ENCODE measurements at regions not wholly inside any gene's neighbourhood (a gene's known extent, or its start where the extent isn't known, plus 50 kb on each side); places are given as distances from the start of the nearest gene placed in this dataset.
"Not testable (repeated sequence)": the region's sequence is repeated elsewhere in the genome, so short reads cannot be mapped to it uniquely, and the experiment has no call there.

- no peak overlapping the region for H3K27ac ChIP-seq
- TF ChIP-seq CTCF (IDR thresholded peaks at IDR 0.05) (no peak), POLR2A (IDR thresholded peaks at IDR 0.05) (no peak)
- H3K36me3 ChIP-seq (replicated peaks in 1 of 2): no peaks in the 10 kb centered on the region
- DNase-seq: no peak
- no peak overlapping the region for H3K4me3 ChIP-seq
- no peaks in the 10 kb centered on the region for H3K9me3 ChIP-seq (replicated peaks in 1 of 3)
- intact Hi-C loops (cut with DNase I): no loop called here
- WGBS, 4 donors: 0 to 47% (median 19%) methylated on average over 1 of the region's 1 CpG
- no peaks in the 10 kb centered on the region for H3K27me3 ChIP-seq
- no peaks in the 10 kb centered on the region for H3K4me1 ChIP-seq (replicated peaks in 1 of 2)
Measured at GRCh38 chr15:96972201-96972600, 641.7 kb downstream of the NR2F2 start.

DNA sequence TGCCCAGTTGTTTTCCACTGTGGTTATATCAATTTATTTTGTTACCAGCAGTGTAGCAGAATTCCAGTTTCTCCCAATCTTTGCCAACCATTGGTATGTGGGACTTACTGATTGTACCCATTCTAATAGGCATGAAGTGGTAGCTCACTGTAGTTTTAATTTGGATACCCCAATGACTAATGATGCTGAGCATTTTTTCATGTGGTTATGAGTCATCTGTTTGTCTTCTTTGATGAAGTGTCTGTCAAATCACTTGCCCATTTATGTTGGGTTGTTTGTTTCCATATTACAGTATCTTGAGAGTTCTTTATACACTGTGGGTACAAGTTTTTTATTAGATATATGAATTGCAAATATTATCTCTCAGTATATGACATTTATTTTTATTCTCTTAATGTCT lies 644.3 kb downstream of the NR2F2 start:
- TF ChIP-seq POLR2A (IDR thresholded peaks at IDR 0.05) (no peak), CTCF (IDR thresholded peaks at IDR 0.05) (no peak)
- H3K27me3 ChIP-seq: no peaks in the 10 kb centered on the region
- no peaks in the 10 kb centered on the region for H3K4me1 ChIP-seq (replicated peaks in 1 of 2)
- H3K27ac ChIP-seq: no peak overlapping the region
- H3K36me3 ChIP-seq (replicated peaks in 1 of 2): no peaks in the 10 kb centered on the region
- no peaks in the 10 kb centered on the region for H3K9me3 ChIP-seq (replicated peaks in 1 of 3)
- intact Hi-C loops (cut with DNase I): no loop called here
- H3K4me3 ChIP-seq: no peak overlapping the region
- no peak for DNase-seq

DNA sequence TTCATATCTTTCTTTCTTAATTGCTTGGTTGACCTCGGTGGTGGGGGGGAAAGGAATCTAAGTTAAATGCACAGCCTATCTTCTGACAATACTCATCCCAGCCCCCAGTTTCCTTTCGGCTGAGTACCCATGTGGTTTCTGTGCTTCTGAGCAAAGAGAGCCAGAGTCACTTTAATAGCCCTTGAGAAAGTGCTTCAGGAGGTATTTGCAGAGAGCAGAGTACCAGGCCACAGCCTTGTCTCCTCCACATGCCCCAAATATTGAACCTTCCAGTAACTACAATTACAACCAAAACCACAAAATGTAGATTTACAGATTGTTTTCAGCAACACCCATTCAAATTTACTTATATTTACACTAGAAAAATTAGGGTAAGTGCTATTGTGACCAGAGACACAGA lies 647.4 kb downstream of the NR2F2 start:
- intact Hi-C loops (cut with DNase I): no loop called here
- TF ChIP-seq POLR2A (IDR thresholded peaks at IDR 0.05) (no peak), CTCF (IDR thresholded peaks at IDR 0.05) (no peak)
- Histone ChIP-seq H3K4me3 (no peak overlapping the region), H3K9me3 (replicated peaks in 1 of 3) (no peaks in the 10 kb centered on the region), H3K27me3 (no peaks in the 10 kb centered on the region), H3K27ac (no peak overlapping the region), H3K4me1 (replicated peaks in 1 of 2) (no peaks in the 10 kb centered on the region), H3K36me3 (replicated peaks in 1 of 2) (no peaks in the 10 kb centered on the region)
- 54 to 63% (median 59%) methylated on average over 2 of the region's 2 CpGs for WGBS, 4 donors
- DNase-seq: no peak

GRCh38 chr15:96978937-96979473 lies 648.5 kb downstream of the NR2F2 start:
- no peaks in the 10 kb centered on the region for H3K9me3 ChIP-seq (replicated peaks in 1 of 3)
- 41 to 61% (median 46%) methylated on average over 5 of the region's 5 CpGs for WGBS, 4 donors
- no peak for DNase-seq
- H3K36me3 ChIP-seq (replicated peaks in 1 of 2): no peaks in the 10 kb centered on the region
- H3K4me1 ChIP-seq (replicated peaks in 1 of 2): no peaks in the 10 kb centered on the region
- TF ChIP-seq POLR2A (IDR thresholded peaks at IDR 0.05) (no peak), CTCF (IDR thresholded peaks at IDR 0.05) (no peak)
- H3K4me3 ChIP-seq: no peak overlapping the region
- no peak overlapping the region for H3K27ac ChIP-seq
- H3K27me3 ChIP-seq: no peaks in the 10 kb centered on the region
- intact Hi-C loops (cut with DNase I): no loop called here

DNA sequence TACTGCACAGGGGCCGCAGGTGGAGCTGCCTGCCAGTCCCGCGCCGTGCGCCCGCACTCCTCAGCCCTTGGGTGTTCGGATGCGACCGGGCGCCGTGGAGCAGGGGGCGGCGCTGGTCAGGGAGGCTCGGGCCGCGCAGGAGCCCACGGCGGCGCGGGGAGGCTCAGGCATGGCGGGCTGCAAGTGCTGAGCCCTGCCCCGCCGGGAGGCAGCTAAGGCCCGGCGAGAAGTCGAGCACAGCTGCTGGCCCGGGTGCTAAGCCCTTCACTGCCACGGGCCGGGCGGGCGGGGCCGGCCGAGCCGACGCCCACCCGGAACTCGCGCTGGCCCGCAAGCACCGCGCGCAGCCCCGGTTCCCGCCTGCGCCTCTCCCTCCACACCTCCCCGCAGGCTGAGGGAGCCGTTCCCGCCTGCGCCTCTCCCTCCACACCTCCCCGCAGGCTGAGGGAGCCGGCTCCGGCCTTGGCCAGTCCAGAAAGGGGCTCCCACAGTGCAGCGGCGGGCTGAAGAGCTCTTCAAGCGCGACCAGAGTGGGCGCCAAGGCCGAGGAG lies 653.7 kb downstream of the NR2F2 start:
- DNase-seq; H3K4me3 ChIP-seq; H3K4me1 ChIP-seq (replicated peaks in 1 of 2); H3K9me3 ChIP-seq (replicated peaks in 1 of 3); intact Hi-C loops (cut with DNase I); H3K36me3 ChIP-seq (replicated peaks in 1 of 2); H3K27me3 ChIP-seq; H3K27ac ChIP-seq: not testable (repeated sequence)
- 88 to 95% (median 94%) methylated on average over 27 to 58 of the region's 58 CpGs for WGBS, 4 donors
